GM18499 (cell line): ENCODE measurements at regions not wholly inside any gene's neighbourhood (a gene's known extent, or its start where the extent isn't known, plus 50 kb on each side); places are given as distances from the start of the nearest gene placed in this dataset.
"Not testable (repeated sequence)": the region's sequence is repeated elsewhere in the genome, so short reads cannot be mapped to it uniquely, and the experiment has no call there.

Experiments used
- ATAC-seq: cut with Tn5 transposase; IDR thresholded peaks from one replicate; pipeline ENCODE4 v1.9.1; 2021; ENCODE audit warnings: moderate number of reproducible peaks; ENCODE audit not compliant: insufficient read depth, unreplicated experiment

GRCh38 chrX:138008281-138008680 lies 442.4 kb downstream of the ZIC3 start:
- no peak for ATAC-seq

GRCh38 chrX:138011468-138011867 lies 445.5 kb downstream of the ZIC3 start:
- ATAC-seq = no peak

- no peak for ATAC-seq
These were observed 448.6 kb downstream of the ZIC3 start for GRCh38 chrX:138014577-138014976.

DNA sequence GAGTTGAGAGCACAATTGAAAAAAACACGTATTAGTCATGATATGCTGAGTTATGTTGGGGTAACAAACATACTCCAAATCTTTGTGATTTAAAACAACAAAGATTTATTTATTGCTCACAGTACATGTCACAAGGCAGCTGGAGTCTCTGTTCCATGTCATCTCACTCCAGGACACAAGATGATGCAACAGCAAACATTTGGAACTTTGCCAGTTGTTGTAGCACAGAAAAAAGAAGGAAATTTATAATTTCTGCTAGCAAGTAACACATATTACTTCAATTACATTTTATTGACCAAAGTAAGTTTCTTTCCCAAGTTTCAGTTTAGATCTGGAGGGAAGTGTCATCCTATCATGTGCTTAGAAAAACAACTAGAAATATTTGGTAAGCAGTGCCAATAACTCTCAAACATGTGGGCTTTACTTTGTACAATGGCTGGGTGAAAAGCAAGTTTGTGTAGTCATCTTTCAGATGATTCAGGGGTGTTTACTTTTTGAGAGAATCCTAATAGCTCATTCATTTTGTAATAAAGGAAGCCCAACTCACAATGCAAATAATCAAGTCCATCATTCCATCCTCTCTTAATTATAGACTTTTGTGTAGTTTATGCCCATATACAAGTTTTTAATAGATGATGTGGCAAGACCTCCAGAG lies 452.3 kb downstream of the ZIC3 start:
- ATAC-seq = no peak

DNA sequence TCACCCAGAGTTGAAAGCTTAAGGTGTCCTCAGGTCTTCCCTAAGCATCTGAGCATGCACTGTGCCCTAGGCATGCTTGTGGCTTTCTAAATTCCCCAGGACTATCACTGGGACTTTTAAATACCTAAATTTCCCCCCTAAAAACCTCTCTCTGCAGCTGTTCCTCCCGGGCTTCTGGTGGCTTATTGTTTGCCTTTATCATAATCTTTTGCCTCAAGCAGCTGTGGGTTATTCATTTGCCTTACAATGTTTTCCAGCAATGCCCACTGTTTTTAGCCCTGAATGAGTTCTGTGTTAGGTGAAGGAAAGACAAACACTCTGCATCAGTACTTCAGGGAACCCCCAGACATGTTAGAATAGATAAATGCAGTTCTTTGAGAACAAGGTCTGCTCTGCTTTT lies 455.0 kb downstream of the ZIC3 start:
- ATAC-seq = no peak

DNA sequence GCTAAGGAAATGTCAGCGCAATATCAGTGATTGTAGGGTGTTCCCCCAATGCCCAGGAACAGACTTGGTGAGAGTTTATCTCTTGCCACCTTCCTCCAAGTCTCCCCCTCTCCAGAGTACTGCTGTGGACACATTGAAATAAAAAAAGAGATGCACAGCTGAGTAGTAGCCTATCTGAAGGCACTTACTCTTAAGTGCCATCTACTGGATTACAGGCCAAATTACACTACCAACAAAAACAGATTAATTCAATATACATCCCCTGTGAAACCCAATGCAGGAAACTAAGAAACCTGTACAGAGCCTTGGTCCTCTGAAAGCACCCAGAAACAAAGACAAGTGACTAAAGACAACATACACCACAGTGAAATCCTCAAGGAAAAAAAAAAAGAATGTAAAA lies 460.3 kb downstream of the ZIC3 start:
- ATAC-seq = peak; percentile 63

DNA sequence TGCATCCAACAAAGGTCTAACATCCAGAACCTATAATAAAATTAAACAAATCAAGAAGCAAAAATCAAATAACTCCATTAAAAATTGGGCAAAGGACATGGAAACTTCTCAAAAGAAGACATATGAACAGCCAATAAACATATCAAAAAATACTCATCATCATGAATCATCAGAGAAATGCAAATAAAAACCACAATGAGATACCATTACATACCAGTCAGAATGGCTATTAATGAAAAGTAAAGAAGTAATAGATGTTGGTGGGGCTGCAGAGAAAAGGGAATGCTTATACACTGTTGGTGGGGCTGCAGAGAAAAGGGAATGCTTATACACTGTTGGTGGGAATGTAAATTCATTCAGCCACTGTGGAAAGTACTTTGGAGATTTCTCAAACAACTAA lies 465.8 kb downstream of the ZIC3 start:
- ATAC-seq = no peak

GRCh38 chrX:138034136-138034535 lies 468.2 kb downstream of the ZIC3 start:
- no peak for ATAC-seq

DNA sequence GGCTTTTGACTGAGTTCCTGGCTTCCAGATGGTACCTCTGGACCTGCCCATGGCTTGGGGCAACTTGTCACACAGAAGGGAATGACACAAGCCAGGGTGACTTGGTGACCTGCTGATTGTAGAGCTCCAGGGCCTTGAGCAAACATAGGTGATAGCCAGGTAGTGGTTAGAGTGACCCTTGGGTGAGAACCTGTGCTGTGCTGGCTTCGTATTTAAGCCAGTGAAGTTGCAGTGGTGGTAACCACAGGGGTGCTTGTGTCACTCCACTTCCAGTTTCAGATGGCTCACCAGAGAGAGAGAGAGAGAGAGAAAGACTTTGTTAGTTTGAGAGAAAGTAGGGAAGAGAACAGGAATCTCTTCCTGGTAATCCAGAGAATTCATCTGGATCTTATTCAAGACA lies 471.6 kb downstream of the ZIC3 start:
- ATAC-seq = no peak

GRCh38 chrX:138057883-138058282 lies 492.0 kb downstream of the ZIC3 start:
- ATAC-seq = no peak

GRCh38 chrX:138058931-138059330 lies 493.0 kb downstream of the ZIC3 start:
- ATAC-seq = no peak

GRCh38 chrX:138067415-138067814 lies 501.5 kb downstream of the ZIC3 start:
- no peak for ATAC-seq

DNA sequence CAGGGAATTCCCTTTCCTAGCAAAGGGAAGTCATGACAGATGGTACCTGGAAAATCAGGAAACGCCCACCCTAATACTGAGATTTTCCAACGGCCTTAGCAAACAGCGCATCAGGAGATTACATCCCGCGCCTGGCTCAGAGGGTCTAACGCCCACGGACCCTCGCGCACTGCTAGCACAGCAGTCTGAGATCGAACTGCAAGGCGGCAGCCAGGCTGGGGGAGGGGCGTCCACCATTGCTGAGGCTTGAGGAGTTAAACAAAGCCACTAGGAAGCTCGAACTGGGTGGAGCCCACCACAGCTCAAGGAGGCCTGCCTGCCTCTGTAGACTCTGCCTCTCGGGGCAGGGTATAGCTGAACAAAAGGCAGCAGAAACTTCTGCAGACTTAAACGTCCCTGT lies 507.7 kb downstream of the ZIC3 start:
- no peak for ATAC-seq

GRCh38 chrX:138082251-138082650 lies 516.3 kb downstream of the ZIC3 start:
- no peak for ATAC-seq

DNA sequence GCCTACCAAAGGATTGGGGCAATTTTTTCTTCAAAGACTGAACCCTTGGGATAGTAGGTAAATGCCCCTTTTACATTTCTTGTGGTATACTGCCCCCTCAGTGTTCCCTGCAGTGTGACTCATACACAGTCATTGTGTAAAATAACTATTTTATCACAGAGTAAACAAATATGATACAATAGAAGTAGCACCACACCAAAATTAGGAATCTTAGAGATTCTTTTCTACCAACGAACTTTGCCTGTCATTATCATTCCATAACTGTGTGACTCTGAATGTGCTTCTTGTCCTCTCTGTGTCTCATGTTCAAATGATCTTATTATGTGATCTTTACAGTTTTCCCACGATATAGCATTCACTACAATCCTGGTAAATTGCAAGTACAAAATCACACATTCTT lies 517.0 kb downstream of the ZIC3 start:
- no peak for ATAC-seq

DNA sequence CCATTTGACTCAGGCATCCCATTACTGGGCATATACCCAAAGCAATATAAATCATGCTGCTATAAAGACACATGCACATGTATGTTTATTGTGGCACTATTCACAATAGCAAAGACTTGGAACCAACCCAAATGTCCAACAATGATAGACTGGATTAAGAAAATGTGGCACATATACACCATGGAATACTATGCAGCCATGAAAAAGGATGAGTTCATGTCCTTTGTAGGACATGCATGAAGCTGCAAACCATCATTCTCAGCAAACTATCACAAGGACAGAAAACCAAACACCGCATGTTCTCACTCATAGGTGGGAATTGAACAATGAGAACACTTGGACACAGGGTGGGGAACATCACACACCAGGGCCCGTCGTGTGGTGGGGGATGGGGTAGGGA lies 545.0 kb downstream of the ZIC3 start:
- ATAC-seq = not testable (repeated sequence)

- no peak for ATAC-seq
These were observed 561.4 kb downstream of the ZIC3 start for GRCh38 chrX:138127314-138127713.

DNA sequence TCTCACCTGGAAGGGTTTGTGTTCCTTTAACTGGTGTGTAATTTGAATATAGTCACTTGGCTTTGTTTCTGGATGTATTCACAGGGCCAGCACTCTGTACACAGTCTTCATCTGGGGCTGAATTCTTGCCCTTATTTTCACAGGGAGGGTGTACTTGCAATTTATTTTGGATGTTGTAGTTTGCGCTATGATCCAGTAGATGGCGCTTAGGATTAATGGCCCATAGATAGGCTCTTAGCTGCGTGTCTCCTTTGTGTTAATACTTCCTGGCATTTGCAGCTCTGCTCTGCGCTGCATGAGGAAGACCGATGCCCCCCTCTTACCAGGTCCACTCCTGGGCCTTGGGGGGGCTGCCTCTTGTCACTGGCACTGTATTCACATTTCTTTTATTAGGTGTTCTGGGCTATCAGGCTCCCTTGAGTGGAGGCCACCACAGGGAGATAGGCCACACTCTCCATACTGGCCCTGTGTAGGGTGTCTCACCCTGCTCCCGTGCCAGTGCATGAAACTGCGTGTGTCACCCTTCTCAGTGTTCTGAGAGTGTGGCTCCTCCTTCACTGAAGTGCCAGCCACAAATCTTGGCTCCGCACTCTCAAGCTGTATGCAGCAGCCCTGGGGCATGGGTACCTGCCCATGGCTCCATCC lies 562.2 kb downstream of the ZIC3 start:
- ATAC-seq = no peak

GRCh38 chrX:138150709-138151108 lies 560.8 kb downstream of the FGF13 start:
- ATAC-seq = no peak

DNA sequence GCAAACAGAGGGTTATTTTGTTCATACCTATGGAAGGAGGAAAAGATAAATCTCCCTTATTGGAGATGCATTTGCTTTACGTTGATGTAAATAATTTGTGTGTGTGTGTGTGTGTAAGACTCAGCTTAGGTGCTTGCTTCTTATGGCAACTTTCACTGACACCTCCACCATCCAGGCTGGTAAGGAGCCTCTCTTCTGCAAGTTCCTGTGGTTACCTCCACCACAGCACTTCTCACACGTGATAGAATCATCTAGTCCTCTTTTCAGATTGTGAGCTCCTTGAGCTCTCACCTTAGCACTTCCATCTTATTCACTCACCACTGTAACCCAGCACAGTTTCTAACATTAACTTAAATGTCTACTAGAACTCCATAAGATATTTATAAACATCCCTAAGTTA lies 553.7 kb downstream of the FGF13 start:
- ATAC-seq = no peak

DNA sequence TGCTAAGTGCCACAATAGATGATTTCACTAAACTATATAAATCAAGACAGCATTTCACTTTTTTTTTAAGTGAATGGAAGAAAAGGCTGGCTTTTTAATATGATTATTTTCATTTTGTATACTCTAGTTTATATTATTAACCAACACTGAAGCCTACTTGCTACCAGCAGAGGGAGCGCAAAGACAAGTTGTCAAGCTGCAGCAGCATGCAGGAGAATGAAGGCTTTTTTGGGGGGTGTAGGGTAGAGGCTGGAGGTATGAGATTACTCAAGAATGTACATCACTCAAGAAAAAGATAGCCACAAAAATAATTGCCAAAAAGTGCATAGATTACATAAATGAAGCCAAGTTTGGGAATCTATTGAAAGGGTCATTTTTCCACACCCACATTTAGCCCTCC lies 519.5 kb downstream of the FGF13 start:
- no peak for ATAC-seq

DNA sequence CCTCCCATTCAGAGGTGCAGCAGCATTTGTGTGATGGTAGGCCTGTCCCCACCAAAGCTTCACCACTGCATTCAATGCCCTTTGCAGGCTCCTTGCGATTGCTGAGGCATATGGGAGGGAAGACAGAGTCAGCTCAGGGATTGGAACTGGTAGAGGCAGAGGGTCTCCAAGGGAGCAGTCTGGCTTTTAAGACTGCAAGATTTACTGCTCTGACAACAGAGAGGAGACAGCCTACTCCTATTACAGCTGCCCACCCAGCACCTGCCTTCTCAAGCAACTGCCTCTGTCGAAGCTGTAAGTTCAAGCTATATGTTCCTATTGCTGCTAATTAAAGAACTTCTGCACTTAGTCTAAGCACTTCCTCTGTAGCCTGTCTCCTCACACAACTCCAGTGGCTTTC lies 481.8 kb downstream of the FGF13 start:
- no peak for ATAC-seq
